Muscle layer of duodenum (tissue), 2 donors: ENCODE measurements at regions not wholly inside any gene's neighbourhood (a gene's known extent, or its start where the extent isn't known, plus 50 kb on each side); places are given as distances from the start of the nearest gene placed in this dataset.

Experiments
- H3K27ac ChIP-seq: one replicate; pipeline ENCODE4 v1.7.0; 2013; ENCODE audit warnings: mild to moderate bottlenecking, low read length
- H3K27me3 ChIP-seq: one replicate; pipeline ENCODE4 v1.7.0; 2013; ENCODE audit warnings: low read depth, mild to moderate bottlenecking, control low read depth, low read length
- H3K36me3 ChIP-seq, 2 donors: one replicate each; pipeline ENCODE4 v1.7.0; 2013; ENCODE audit warnings: low read length in 2 of 2, control low read depth in 1 of 2, mild to moderate bottlenecking in 1 of 2; ENCODE audit not compliant: insufficient read depth in 2 of 2, control insufficient read depth in 1 of 2
- H3K4me1 ChIP-seq, 2 donors: one replicate each; pipeline ENCODE4 v1.7.0; 2013; ENCODE audit warnings: low read length in 2 of 2, mild to moderate bottlenecking in 2 of 2, control low read depth in 1 of 2, moderate library complexity in 1 of 2; ENCODE audit not compliant: insufficient read depth in 2 of 2, control insufficient read depth in 1 of 2
- H3K4me3 ChIP-seq, 2 donors: one replicate each; pipeline ENCODE4 v1.7.0; 2013; ENCODE audit warnings: low read length in 2 of 2, low read depth in 1 of 2, mild to moderate bottlenecking in 1 of 2
- H3K9me3 ChIP-seq, 2 donors: one replicate each; pipeline ENCODE4 v1.7.0; 2013; ENCODE audit warnings: low read length in 2 of 2, control low read depth in 1 of 2, mild to moderate bottlenecking in 1 of 2; ENCODE audit not compliant: control insufficient read depth in 1 of 2
- donor health status: healthy.

DNA sequence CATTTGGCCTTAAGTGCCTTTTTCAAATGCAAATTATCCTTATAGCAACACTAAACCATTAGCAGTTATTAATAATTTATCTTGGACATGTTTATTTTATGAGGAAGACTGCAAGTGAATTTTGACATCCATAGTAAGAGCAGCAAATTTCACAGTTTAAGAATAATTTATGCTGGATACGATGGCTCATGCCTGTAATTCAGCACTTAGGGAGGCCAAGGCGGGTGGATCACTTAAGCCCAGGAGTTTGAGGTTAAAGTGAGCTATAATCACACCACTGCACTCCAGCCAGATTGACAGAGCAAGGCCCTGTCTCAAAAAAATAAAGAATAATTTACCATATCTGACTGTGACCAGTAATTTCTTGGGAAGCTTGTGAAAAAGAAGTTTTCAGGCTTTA is 286.2 kb downstream of the TMX3 start:
- no peaks in the 10 kb centered on the region for H3K27me3 ChIP-seq
- no peaks in the 10 kb centered on the region for H3K4me1 ChIP-seq
- no peaks in the 10 kb centered on the region for H3K9me3 ChIP-seq
- H3K4me3 ChIP-seq: no peak overlapping the region
- no peak overlapping the region for H3K27ac ChIP-seq
- no peaks in the 10 kb centered on the region for H3K36me3 ChIP-seq

DNA sequence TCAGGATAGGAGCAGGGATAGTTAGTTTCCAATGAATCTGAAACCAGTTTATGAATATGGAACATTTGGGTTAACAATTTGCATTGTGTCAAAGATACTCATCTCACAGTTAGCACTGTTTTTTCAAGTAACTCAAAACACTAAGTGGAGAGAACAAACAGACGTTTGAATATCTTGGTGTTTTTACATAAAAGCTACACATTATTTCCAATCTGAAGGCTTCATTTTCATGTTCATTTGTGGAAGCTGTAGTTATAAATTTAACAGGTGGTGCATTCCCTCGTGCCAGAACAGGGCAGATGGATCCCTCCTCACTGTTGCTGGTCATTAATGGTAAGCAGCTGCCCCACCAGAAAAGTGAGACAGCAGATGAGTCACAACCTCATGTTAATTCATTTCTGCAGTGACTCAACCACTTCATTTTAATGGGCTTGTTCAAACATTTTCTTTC is 286.9 kb downstream of the TMX3 start:
- no peak overlapping the region for H3K27ac ChIP-seq

DNA sequence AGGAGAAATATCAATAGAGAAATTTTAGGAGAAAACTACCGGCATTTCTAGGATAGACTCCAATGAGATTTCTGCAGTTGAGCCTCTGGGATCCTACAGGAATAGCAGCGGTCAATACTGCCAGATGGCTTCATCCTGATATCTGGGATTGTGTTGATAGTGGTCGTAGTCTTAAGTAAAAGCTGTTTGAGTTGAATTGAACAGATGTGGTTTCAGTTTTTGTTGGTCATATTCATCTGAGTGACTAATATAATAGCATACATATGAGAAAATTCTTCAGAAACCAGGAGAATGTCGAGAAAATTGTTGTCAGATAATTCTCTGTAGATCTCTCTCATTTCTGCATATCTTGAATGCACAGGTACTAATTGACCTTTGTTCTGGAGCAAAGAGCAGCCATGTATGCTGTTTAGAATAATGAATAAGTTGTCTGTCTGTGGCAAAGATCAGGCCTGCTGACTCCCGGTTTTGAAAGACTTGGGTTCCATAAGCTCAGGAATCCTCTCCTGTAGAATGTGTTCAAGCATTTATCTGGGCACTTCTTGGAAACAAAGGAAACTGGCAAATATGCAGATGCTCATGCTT is 288.1 kb downstream of the TMX3 start:
- Histone ChIP-seq H3K4me1 (no peaks in the 10 kb centered on the region), H3K36me3 (no peaks in the 10 kb centered on the region), H3K9me3 (no peaks in the 10 kb centered on the region), H3K27me3 (no peaks in the 10 kb centered on the region), H3K27ac (no peak overlapping the region), H3K4me3 (no peak overlapping the region)

More for the DNA sequence above, 286.9 kb downstream of the TMX3 start:
- no peaks in the 10 kb centered on the region for H3K27me3 ChIP-seq
- H3K4me3 ChIP-seq: no peak overlapping the region
- H3K9me3 ChIP-seq: no peaks in the 10 kb centered on the region
- H3K4me1 ChIP-seq: no peaks in the 10 kb centered on the region
- H3K36me3 ChIP-seq: no peaks in the 10 kb centered on the region

DNA sequence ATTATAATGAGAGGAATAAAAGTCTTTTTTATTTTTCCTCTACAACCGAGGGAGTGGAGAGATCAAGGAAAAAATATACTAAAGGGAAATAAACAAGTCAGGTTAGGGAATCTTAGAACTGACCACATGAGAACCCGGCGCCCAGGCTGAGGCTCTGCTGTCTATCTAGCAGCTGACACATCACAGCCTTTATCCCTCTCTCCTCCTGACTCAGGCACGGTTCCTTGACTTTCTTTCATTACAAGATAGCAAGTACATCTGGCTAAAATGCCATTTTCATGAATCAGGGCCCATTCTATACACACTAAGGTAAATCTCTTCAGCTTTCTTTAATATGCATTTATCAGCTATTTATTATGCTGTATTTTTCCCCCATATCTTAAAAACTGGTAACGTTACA is 296.0 kb downstream of the TMX3 start:
- Histone ChIP-seq H3K4me1 (no peaks in the 10 kb centered on the region), H3K36me3 (no peaks in the 10 kb centered on the region), H3K27ac (no peak overlapping the region), H3K4me3 (no peak overlapping the region), H3K27me3 (no peaks in the 10 kb centered on the region), H3K9me3 (no peaks in the 10 kb centered on the region)

DNA sequence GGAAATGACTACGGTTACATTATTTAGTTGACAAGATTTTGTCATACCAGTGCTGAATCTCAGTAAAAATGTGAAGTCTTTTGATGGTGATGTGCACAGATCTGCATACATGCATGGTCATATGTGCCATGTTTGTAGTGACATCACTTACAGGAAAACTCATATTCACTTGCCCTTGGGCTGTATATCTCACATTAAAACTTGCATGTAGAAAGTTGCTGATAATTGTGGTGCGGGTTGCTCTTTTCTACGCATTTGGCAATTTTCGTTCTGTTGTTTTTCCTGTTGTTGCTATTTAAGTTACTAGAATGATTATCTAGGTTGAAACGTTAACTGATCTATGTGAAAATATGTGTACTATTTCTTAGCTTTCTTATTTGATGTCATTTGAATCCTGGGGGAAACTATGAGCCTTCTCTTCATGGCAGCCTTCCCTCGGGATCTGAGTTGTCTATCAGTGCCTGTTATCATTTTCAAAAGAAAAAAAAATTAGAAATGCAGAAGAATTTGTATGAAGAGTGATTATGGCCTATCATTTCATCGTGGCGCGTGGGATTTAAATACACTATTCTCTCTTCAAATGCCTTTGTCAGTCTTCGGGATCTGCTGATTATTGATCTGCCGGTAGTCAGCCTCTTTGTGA is 296.6 kb downstream of the TMX3 start:
- no peak overlapping the region for H3K27ac ChIP-seq
- H3K27me3 ChIP-seq: no peaks in the 10 kb centered on the region
- H3K4me1 ChIP-seq: no peaks in the 10 kb centered on the region
- H3K36me3 ChIP-seq: no peaks in the 10 kb centered on the region
- no peak overlapping the region for H3K4me3 ChIP-seq
- H3K9me3 ChIP-seq: no peaks in the 10 kb centered on the region

DNA sequence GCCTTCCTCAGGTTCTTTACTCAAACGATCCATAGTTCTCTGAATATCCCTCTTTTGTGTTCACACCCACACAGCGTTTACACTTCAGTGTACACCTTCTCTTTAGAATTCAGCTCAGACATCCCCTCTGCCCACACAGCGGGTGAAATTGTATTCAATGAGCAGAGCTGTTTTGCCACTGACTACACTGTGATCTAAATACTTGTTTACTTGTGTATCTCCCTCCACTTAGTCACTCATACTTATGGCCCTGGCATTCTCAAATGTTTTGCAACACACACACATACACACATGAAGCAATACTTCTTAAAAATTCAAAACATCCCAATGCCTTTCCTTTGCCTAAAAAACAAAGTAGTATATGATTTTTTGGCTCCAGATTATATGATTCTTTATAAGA is 297.1 kb downstream of the TMX3 start:
- H3K9me3 ChIP-seq: no peaks in the 10 kb centered on the region
- H3K27ac ChIP-seq: no peak overlapping the region
- H3K4me3 ChIP-seq: no peak overlapping the region
- H3K36me3 ChIP-seq: no peaks in the 10 kb centered on the region
- no peaks in the 10 kb centered on the region for H3K4me1 ChIP-seq
- H3K27me3 ChIP-seq: no peaks in the 10 kb centered on the region

DNA sequence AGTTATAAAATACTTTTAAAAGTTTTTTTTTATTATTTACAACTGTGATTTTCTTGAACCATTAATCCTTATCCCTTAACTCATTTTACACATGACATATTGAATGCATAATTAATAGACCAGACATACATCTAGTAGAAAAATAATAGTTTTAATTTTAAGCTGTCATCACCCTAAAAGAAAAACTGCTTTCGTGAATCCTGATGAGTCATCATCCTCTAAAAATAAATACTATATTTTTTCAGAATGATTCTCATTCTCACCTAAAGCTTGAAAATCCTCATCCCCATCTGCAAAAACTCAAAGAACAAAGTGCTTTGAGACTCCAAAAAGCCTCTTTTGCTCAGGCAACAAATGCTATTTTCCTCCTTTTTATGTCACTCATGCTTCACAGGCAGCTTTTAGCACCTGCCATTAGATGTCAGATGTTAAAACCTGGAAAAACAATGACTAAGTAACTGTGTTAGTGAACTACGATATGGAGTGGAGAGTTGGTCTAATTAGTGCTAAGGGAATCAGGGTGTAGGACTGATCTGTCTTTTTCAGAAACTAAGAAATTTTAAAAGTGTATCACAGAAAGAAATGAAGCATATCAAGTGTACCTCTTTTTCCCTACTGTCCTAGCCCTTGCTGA is 297.6 kb downstream of the TMX3 start:
- Histone ChIP-seq H3K4me1 (no peaks in the 10 kb centered on the region), H3K9me3 (no peaks in the 10 kb centered on the region), H3K27ac (no peak overlapping the region)

DNA sequence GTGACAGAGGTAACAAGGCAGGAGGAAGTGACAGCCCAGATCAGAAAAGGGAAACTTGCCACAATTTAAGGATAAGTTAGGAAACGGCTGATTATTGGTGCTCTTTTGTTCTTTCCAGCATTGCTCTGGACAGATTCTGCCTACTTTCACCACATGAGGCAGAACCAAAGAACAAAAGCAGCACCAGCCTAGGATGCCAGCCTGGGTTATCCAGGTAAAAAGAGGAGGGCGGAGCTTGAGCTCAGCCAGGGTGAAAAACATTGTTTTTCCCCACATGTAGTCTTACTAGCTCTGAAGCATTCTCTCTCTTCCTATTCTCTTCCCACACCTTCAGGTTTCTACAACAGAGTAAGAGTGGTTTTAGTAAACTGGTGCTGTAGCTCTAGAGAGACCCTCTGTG is 300.5 kb downstream of the TMX3 start:
- Histone ChIP-seq H3K9me3 (no peaks in the 10 kb centered on the region), H3K27me3 (no peaks in the 10 kb centered on the region), H3K4me3 (no peak overlapping the region), H3K27ac (no peak overlapping the region), H3K4me1 (no peaks in the 10 kb centered on the region), H3K36me3 (no peaks in the 10 kb centered on the region)

More for the DNA sequence above, 297.6 kb downstream of the TMX3 start:
- no peak overlapping the region for H3K4me3 ChIP-seq
- no peaks in the 10 kb centered on the region for H3K27me3 ChIP-seq
- H3K36me3 ChIP-seq: no peaks in the 10 kb centered on the region

DNA sequence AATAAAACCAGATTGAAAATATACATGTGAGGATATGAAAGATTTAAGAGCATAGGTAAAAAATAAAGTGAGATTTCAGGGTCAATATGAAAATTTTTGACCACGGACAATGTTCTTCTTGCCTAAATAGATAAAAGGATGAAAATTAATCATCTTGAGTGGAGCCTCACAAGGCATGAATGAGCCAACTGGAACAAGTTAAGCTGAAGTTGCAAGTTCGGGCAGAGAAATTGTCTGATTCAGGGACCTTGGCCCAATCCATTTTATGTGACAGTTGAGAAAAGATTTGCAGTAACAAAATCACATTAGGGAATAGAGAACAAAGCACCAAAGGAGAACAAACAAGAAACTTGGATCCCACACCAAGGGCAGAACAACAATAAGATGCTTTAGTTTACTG is 305.3 kb downstream of the TMX3 start:
- H3K4me1 ChIP-seq: no peaks in the 10 kb centered on the region
- H3K9me3 ChIP-seq: no peaks in the 10 kb centered on the region
- H3K36me3 ChIP-seq: no peaks in the 10 kb centered on the region
- H3K4me3 ChIP-seq: no peak overlapping the region
- H3K27me3 ChIP-seq: no peaks in the 10 kb centered on the region
- no peak overlapping the region for H3K27ac ChIP-seq

DNA sequence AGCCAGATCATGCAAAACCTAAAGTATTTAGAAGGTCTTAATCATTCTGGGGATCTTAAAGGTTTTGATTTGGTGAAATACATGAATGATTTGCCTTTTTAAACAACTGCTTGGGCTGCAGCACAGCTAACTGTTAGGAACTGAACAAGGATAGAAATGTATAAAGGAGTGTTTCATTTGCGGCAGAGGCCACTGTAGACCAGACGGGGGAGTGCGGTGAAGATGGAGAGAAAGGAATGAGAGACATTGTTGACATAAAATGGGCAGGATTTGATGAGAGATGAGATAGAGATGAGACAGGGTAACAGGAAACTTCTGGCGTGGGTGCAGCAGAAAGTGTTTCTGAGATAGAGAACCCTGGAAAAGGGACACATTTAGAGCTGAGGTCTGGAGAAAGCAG is 308.1 kb downstream of the TMX3 start:
- H3K9me3 ChIP-seq: no peaks in the 10 kb centered on the region
- H3K4me3 ChIP-seq: no peak overlapping the region
- H3K4me1 ChIP-seq: no peaks in the 10 kb centered on the region
- H3K27ac ChIP-seq: no peak overlapping the region
- H3K36me3 ChIP-seq: no peaks in the 10 kb centered on the region
- H3K27me3 ChIP-seq: no peaks in the 10 kb centered on the region

DNA sequence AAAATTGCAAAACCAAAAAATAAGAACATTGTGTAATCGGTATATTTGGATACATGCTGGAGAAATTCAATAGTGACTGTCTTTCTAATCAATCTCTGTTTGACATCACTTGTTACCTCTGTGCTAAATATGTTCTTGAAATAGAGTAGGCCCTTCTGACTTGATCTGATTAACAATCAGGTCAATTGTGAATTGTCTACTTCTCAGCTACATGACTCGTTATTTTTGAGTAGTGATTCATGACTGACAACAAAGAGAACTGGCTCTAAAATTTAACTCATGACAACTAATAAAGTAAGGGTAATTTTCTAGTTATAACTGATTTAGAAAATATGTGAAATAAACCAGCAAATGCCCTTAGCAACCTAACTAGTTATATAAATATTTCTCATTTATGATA is 312.1 kb downstream of the TMX3 start:
- H3K4me3 ChIP-seq: no peak overlapping the region
- H3K4me1 ChIP-seq: no peaks in the 10 kb centered on the region
- H3K9me3 ChIP-seq: no peaks in the 10 kb centered on the region
- no peaks in the 10 kb centered on the region for H3K27me3 ChIP-seq
- H3K27ac ChIP-seq: no peak overlapping the region
- no peaks in the 10 kb centered on the region for H3K36me3 ChIP-seq
